GM20000 (cell line): ENCODE measurements at regions not wholly inside any gene's neighbourhood (a gene's known extent, or its start where the extent isn't known, plus 50 kb on each side); places are given as distances from the start of the nearest gene placed in this dataset.
"Not testable (repeated sequence)": the region's sequence is repeated elsewhere in the genome, so short reads cannot be mapped to it uniquely, and the experiment has no call there.

ENCODE experiments used
- DNase-seq: peaks from one replicate; pipeline ENCODE4 v3.0.0; 2012; ENCODE audit warnings: low spot score
- TF ChIP-seq, protein P1 (sequence below): IDR thresholded peaks from 2 replicates; pipeline ENCODE4 v1.5.1; 2012; ENCODE audit warnings: mild to moderate bottlenecking, control low read depth; ENCODE audit errors: extremely low read depth, missing control alignments

DNA sequence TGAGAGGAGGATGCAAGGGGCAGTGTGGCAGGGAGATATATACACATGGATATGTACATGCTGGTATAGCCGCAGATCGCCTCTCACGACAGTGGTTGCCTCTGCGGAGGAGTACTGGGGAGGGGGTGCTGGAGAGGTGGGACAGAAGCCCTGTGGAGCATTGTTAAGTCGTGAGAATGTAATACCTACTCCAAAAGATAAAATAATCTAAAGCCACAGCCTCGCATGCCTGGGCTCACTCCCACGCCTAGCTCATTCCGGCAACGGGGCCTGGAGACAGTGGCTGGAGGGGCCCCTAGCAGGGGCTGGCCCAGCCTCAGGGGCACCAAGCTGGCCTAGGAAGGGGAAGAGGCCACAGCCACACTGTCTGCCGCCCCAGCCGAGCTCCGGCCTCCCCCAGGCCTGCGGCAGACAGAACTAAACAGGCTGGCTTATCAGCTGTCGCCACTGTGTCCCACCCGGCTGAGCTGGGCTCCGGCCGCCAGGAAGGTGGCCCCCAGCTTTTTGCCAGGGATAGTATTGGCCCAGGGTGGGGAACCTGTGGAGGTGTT, 65.1 kb upstream of the LCTL start:
- no peak for DNase-seq
- TF ChIP-seq, protein P1, sequence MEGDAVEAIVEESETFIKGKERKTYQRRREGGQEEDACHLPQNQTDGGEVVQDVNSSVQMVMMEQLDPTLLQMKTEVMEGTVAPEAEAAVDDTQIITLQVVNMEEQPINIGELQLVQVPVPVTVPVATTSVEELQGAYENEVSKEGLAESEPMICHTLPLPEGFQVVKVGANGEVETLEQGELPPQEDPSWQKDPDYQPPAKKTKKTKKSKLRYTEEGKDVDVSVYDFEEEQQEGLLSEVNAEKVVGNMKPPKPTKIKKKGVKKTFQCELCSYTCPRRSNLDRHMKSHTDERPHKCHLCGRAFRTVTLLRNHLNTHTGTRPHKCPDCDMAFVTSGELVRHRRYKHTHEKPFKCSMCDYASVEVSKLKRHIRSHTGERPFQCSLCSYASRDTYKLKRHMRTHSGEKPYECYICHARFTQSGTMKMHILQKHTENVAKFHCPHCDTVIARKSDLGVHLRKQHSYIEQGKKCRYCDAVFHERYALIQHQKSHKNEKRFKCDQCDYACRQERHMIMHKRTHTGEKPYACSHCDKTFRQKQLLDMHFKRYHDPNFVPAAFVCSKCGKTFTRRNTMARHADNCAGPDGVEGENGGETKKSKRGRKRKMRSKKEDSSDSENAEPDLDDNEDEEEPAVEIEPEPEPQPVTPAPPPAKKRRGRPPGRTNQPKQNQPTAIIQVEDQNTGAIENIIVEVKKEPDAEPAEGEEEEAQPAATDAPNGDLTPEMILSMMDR: no peak

DNA sequence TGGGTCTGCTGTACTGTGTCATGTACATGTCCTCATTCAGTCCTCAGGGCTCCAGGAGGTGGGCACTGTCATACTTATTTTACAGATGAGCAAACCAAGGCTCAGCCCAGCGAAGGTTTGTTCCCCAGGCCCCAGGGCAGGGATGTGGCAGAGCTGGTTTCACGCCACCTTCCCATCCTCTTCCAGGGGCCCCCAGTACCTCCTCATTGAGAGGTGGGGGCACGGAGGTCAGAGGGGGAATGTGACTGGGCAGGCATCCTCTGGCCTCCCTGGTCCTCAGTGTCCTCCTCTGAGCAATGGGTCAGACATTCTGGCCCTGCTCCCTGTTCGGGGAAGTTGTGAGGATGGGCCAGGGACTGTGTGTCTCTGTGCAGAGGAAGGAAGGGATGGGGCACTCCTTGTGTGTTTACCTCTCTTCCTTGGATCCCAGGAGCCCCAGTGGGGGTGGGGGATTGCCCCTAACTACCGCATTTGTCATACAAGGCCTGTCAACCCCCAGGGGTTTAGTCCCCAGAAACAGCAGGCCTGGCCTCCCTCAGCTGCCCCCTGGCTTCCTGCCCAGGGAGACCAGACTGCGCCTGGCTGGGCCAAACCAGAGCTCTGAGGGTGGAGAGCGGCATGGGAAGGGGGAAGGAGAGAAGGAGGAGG, 65.9 kb upstream of the LCTL start:
- TF ChIP-seq, protein P1: no peak
- no peak for DNase-seq

DNA sequence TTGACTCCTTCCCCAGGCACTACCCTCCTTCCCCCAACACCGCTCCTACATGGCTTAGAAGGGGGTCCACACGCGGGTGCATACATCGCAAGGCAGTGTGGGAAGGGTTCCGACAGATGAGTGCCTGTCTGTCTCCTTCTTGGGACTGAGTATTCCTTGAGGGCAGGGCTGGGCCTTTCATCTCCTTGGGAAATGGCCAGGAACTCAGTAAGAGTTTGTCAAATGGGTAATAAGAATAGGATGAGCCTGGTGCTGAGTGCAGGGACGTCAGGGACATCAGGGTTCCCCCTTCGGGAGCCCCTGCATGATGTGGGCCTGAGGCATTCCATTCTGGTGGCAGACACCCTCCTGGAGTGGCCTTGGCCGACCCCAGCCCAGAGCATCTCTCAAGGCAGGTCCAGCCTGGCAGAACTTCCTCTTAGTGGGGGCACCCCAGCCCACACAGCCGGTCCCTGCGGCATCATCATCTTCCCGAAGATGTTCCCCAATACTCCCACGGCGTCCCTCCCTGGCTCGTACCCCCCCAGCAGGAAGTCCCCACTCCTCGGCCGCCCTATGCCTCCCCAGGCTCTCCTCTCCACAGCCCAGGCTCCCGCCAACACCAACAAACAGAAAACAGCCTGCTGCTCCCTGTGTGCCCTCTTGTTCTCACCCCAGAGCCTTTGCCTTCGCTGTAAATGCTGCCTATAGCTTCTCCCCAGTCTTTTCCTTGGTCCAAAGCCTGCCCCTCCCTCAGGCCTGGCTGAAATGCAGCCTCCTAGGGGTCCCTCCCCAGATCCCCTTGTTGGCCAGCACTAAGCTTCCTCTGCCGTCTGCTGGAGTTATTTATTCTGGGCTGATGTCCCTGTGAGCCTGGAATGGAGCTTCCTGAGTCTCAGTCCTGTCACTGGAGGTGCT, 67.5 kb upstream of the LCTL start:
- TF ChIP-seq, protein P1: no peak
- DNase-seq: no peak

DNA sequence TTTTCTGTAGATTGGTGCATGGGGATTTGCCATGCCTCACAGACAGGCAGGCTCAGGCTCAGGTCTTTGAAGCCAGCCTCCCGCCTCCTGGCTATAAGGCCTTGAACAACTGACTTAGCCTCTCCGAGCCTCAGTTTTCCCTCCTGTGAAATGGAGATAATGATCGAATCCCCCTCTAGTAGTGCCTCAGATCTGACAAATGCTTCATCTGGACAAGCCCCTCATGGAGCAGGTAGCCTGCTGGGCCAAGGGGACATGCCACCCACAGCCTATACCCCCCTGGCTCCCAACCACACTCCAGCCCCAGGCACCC, 68.1 kb upstream of the LCTL start:
- TF ChIP-seq, protein P1: no peak
- DNase-seq: no peak

DNA sequence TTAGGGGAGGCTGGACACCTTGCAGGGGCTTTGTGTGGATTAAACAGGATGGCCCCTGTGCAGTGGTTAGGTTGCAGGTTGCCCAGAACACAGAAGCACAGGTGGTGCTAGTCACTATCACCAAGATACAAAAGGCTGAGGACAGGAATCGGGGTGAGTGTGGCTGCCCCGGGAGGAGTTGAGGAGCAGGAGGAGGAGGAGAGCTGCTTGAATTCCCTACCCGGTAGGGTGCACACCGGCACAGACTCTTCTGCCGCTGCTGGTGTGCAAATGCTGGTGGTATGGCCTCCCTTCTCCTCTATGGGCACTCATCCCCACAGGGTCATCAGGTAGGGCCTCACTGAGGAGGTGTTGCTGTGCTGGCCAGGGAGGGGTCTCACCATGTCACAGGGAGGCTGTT, 67.5 kb upstream of the SMAD6 start:
- no peak for DNase-seq
- TF ChIP-seq, protein P1: no peak

DNA sequence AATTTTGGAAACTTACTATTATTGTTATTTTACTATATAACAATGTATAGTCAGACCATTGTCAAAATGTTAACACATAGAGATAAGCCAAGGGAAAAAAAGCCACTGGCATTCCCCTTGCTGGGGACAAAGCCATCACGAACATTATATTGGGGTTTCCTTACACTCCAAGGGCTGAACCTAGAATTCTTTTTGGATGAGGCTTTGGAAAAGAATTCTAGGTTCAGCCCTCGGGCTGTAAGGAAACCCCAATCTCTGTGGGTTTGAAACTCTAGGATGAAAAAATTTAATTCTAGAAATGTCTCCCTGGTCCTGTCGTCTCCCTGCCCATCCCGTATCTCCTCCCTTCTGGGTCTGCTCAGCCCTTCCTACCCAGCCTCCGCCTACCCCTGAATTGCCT, 67.0 kb upstream of the SMAD6 start:
- TF ChIP-seq, protein P1: no peak
- no peak for DNase-seq

DNA sequence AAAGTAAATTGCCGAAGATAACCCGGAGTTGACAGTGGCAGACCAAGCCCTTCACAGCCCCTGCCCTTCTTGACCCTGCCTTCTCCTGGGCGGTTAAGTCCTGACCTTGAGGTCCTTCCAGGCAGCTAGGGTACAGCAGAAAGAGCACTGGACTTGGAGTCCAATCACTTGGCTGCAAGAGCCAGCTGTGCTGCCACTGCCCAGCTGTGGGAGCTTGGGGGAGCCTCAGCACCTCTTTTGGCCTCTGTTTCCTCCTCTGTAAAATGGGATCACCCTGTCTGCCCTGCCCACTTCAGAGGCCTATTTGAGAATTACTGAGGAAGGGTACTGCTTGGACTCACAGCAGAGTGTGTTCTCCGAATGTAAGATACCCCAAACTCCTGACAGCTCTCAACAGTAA, 66.2 kb upstream of the SMAD6 start:
- DNase-seq: no peak
- TF ChIP-seq, protein P1: no peak

DNA sequence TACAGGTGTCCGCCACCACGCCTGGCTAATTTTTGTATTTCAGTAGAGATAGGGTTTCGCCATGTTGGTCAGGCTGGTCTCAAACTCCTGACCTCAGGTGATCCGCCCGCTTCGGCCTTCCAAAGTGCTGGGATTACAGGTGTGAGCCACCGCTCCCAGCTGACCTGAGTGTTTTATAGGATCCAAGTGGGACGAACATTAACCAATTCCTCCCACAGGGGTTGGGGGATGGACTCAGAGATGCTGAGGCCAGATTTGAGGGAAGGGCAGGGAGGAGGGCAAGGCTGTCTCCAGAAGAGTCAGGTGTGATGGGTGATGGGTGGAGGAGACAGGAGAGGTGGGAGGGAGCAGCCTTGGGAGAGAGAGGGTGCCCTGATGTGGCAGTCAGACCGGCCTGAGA, 65.0 kb upstream of the SMAD6 start:
- not testable (repeated sequence) for DNase-seq
